CD4-positive, alpha-beta T cell treated with Interleukin-10 for 1 hour (primary cell): ENCODE measurements at regions not wholly inside any gene's neighbourhood (a gene's known extent, or its start where the extent isn't known, plus 50 kb on each side); places are given as distances from the start of the nearest gene placed in this dataset.
"Not testable (repeated sequence)": the region's sequence is repeated elsewhere in the genome, so short reads cannot be mapped to it uniquely, and the experiment has no call there.

ENCODE experiments used
- DNase-seq: peaks from one replicate; pipeline ENCODE4 v3.0.0-alpha.2; 2020

DNA sequence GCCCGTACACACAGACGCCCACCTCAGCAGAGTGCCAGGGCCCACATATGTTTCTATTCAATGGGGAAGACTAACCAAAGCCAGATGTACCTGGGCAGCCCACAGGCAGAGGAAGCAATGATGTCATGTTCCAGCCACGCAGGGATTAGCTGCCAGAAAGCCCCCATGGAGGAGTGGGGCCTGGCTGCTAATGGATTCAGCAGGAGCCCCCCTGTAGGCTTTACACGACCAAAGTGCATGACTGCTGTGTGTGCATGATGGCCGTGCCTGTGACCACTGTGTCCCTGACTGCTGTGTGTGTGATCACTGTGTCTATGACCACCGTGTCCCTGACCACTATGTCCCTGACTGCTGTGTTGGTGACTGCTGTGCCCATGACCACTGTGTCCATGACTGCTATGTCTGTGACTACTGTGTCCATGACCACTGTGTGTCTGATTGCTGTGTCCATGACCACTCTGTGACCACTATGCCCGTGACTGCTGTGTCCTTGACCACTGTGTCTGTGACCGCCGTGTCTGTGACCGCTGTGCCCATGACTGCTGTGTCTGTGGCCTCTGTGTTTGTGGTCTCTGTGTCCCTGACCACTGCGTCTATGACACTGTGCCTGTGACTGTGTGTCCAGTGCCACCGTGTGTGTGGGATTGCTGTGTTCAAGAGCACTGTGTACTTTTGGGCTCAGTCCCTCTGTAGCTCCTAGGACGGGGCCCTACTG lies 409.3 kb downstream of the RPS24 start:
- DNase-seq: no peak

DNA sequence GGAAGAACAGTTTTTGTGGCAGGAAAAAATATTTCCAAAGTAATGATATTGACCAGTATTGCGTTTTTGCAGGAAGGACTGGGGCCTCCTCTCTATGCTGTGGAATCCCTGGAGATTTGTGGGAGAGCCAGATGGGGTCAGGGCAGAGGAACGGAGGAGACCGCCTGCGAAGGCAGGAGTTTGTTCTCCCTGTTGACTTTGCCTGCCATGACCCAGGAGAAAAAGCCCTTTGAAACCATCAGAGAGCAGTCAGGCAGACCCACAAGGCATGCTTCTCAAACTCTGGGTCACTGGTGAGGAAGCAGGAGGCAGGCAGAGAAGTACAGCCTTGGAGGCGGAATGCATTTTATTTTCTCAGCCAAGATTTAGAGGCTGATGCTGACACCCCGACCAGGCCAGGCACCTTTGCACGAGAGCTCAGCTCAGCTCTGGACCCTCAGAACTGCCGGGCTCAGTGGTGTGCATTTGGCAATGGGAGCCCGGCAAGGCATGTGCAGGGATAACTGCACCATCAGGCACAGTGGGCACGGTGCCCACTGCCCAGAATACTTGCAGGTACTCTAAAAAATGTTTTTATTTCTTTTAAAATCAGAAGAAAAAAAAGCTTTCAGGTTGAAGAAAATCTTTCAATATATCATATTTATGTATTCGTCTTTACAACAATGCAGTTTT lies 410.4 kb downstream of the RPS24 start:
- DNase-seq: no peak

DNA sequence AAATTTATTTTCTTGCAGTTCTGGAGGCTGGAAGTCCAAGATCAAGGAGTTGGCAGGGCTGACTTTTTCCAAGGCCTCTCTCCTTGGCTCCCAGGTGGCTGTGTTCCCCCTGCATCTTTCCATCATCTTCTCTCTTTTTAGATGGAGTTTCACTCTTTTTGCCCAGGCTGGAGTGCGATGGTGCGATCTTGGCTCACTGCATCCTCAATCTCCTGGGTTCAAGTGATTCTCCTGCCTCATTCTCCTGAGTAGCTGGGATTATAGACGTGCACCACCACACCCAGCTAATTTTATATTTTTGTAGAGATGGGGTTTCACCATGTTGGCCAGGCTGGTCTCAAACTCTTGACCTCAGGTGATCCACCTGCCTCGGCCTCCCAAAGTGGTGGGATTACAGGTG lies 411.1 kb downstream of the RPS24 start:
- DNase-seq: not testable (repeated sequence)

DNA sequence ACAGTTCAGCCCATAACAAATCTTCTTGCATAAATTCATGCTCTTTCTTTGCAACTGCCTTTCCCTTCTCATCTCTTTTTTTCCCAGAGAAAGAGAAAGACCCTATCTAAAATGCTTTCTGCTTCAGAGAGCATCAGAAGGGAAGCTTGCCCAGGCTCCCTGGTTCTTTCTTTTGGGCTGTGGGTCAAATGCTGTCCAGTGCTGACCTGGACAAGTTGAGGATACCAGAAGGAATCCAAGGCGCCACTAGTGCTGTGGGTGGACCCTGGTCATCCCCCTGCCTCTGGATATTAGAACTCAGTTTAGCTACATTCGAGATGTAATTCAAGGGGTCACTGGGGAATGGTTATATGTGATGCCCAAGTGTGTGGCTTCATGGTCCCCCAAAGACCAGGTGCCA lies 411.6 kb downstream of the RPS24 start:
- no peak for DNase-seq

DNA sequence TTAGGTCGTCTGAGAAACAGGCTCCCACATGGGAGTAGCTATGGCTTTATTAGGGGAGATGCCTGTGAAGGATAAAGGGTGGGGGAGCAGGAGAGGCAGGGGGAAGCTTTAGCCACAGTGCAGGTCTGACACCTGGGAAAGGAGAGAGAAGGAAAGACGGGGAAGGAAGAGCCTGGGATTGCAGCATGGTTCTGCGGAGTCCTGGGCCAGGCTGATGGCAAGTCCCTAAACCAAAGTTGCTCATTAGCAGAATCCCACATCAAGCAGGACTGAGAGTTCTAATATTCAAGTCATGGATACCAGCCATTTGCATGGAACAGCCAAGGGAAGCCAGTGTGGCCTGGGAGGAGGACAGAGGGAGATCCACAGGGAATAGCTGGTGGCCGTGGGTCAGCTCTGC lies 414.8 kb downstream of the RPS24 start:
- no peak for DNase-seq

DNA sequence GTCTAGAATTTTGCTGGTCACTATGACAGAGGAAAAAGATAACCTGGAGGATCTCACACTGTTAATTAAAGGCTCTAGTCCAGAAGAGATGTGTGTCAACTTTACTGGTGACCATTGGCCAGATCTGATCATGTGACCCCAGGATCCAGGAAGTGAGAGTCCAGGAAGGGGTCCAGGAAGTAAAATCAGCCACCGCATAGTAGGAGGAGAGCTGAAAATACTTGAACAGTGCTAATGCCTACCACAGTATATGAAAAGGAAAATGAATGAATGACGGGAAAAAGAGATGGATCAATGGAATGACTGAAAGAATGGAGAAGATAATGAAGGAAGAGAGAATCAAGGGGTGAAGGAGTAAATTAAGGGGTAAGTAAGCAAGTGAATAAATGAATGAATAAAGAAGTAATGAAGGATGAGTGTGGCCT lies 415.3 kb downstream of the RPS24 start:
- no peak for DNase-seq

DNA sequence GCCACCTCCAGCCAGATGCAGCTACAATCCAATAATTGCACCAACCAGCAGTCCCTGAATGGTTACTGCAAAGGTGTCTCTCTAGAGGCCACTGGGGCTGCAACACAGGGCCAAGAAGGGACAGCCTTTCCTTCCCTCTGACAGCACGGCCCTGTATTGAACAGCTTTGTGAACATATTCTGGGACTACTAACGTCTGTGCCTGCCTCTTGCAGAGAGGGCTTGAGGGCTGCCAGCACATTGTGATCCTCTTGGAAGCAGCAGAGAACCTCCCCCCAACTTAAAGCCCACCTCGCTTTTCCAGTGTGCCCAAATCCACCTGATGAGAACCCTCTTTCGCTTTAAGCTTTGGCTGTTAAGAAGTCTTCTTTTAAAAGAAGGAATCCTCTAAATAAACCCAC lies 415.9 kb downstream of the RPS24 start:
- no peak for DNase-seq

DNA sequence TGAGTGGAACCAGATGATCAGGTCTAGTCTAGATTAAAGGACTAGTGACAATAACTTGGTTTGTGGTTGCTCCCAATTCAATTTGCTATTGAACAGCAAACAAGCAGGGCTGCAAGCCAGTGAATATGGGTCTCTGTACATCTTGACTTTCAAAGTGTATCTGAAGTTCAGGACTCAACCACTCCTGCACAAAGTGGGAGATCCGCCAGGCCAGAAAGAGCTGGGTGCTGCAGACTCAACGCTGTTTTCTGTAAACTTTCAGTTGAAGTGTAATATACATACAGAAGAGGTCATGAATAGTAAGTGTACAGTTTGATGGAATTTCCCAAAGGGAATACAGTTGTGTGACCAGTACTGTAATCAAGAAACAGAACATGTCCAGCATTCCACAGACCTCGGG lies 416.6 kb downstream of the RPS24 start:
- no peak for DNase-seq

DNA sequence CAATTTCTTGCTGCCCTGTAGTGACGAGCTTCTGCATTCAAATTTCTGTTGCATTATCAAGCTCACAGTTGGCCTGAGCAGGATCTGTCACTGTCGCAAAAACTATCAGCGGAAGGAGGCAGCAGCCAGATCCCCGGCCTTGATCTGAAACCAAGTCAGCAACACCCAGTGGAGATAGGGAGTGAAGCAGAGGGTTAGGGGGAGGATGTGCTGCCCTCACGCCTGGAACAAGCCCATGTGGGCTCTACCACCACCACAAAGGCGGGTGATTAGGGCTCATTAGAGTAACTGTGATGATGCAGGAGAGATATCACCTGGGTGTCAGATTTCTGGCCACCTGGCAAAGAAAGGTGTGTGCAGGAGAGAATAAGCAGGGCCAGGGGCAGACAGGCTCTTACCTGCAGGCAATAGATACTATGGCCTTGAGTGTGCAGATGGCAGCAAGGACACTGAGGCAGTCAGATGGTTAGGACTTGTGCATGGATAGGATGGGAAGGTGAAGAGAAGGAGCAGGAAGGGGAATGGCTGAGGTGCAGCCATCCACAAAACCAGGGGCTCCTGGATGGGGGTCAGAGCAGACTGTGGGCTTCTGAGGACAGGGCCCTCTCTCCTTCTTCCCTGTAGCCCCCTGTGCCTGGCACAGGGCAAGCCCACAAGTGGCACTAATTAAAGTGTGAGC lies 417.3 kb downstream of the RPS24 start:
- DNase-seq: no peak

DNA sequence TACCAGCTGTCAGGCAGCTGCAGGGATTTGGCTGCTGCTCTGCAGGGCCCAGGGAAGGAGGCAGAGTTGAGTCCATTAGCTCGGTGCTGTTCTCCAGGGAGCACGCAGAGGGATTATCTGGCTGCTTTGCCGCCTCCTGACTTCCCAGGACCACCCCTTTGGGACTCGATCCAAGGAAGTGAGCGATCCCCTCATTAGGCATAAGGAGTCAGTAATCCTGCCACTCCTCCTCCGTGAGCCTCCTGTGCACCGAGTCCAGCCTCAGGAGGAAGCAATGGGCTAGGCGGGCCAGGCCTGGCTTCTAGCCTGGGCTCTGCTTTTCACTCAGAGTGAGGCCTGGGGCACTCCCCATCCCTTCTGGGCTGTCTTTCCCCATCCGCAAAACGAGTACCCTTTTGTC lies 417.9 kb downstream of the RPS24 start:
- DNase-seq: no peak

DNA sequence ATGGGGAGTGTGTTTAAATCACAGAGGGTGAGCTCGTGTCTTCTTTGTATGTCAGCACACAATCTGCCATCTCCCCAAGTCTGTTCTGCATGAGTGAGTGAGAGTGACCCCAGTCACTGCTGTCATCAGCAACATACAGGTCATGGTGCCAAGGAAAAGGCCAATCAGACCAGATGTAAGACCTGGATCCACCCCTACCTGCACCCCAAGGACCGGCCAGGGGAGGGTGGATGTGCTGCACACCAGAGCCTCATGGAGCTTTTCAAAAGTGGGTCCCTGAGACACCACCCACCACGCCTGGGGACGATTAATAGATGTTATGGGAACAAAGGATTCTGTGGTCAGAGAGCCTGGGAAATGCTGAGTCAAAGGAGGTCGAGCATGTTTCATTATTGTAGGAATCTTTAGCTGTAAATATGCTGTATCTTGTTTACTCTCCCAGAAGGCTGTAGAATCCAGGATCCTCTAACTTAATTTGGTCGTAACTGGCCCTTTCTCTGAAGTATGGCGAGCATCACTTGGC lies 420.5 kb downstream of the RPS24 start:
- DNase-seq: no peak

DNA sequence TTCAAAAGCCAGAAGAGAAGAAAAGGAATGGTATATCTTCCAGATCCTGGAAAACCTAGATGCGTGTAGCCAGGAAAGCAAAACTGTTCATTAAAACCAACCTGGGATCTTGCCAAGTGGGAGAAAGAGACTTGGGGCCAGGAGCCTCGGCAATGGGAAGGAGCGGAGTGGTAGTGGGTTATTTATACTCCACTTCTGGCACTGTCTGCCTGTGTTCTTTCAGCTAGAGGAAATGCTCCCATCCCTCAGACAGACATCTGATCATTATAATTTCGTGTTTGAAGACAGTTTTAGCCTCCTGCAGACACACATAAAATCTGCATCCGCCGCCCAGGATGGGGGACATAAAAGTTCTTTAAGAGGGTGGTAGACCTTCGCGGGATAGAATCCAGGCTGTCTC lies 421.6 kb downstream of the RPS24 start:
- no peak for DNase-seq

DNA sequence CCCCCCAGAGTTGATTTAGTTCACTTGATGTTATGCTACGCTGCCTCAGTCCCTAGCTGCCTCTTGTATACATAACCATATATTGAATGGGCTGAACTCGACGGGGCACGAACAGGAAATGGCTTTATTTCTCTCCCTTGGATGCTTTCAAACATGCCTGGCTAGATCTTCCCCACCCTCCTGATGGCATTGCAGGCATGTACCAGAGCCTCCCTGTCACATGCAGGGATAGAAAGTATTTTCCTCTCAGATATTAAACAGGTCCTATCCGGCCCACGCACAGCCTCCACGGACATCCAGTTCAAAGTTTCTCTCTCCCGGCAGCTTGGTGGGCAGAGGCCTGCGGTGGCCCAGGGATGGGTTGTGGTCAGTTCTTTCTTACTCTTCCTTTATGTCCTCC lies 422.1 kb downstream of the RPS24 start:
- no peak for DNase-seq

DNA sequence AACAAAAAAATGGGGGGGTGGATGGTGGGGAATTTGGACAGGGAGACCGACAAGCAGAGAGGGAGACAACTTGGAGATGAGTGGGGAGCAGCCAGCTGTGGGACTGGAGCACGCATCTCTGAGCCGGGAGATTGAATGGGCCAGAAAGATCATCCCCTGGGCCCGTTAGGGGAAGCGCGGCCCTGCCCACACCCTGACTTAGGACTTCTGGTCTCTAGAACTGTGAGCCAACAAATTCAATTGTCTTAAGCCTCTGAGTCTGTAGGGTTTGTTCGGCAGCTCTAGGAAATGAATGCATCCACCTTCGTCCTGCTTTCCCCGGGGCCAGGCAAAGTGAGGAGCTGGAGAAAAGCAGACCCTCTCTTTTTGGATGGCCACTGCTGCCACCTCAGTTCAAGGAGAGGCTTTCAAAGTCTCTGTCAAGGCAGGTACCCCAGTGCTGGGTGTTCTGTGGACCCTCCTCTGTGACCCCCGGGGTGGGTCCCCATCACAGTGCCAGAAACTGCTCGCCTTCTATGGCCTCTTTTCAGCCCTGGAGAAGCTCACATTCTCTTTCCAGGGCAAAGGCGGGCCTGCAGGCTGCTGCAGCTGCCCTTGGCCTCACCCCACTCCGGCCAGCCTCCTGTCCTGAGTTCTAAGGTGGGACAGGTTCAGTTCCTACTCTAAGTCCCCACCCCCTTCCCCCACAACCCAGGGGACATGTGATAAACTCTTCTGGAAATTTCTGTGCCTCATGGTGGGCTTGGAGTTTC lies 423.2 kb downstream of the RPS24 start:
- DNase-seq: no peak

DNA sequence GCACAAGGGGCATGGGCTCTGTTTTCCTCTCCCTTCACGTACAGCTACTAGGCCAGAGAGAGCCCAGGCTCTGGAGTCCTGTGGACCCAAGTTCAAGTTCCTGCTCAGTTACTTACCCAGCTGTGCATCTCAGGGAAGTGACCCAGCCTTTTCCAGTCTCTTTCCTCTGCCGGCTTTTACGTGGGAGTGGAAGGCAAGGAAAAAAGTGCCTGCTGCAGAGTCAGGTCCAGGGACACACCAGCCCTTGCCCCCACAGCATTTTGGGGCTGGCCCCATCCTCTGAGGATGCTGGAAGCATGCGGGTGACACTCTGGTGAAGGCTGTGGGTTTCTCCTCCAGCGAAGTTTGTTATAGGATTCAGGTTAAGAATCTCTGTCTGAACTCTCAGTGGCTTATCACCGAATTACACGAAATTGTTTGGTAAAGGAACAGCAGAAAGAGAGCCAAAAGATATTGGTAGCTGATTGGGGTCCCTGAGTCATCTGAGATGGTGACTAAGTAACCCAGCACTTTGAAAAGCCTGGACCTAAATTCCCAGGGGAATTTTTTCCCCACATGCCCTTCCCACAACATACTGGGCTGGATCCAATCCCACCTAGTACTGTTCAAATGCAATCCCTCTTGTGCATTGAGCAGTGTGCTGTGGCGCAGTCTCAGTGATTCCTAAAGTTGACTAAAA lies 424.3 kb downstream of the RPS24 start:
- no peak for DNase-seq

DNA sequence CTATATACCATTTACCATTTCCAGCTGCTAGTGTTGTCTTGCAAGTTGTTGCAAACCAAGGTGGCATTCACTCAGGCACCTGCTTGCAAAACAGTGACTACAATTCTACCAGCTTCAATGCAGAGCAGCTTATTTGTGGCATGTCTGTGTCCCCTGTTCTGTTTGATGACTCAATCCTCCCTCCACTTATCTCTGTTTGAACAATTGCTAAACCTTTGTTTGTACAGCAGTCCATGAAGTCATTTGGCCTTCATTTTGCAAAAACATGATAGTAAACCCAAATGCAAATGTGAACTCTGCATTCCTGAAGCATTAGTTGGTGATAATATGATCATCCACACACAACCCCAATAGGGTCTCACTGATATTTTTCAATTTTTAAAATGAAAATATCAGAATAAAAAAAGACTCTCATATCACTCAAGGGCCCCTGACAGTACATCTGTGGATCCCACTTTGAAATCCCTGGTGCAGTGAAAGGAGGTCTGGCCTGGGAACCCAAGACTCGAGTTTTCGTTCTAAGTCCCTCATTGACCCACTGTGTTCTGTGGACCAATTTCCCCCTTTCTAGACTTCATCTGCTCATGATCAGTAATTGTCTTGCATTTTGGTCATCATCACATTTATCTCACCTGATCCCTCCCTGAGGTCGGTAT lies 425.4 kb downstream of the RPS24 start:
- DNase-seq: no peak

DNA sequence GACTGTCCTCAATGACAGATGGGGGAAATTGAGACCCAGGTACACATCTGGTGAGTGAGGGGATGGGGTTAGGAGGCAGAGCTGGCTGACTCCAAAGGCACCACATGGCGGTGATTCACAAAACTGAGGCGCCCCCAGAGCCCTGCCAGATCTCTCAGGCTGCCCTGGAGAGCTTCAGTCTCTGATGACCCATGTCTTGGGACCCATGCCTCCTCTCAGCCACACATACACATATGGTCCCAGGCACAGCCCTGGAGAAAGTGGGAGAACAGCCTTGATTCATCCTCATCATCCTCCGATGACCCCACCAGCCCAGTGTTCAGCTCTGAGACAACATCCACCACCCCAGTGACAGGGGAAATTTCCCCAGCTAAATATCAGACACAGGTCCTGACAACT lies 426.0 kb downstream of the RPS24 start:
- DNase-seq: no peak

DNA sequence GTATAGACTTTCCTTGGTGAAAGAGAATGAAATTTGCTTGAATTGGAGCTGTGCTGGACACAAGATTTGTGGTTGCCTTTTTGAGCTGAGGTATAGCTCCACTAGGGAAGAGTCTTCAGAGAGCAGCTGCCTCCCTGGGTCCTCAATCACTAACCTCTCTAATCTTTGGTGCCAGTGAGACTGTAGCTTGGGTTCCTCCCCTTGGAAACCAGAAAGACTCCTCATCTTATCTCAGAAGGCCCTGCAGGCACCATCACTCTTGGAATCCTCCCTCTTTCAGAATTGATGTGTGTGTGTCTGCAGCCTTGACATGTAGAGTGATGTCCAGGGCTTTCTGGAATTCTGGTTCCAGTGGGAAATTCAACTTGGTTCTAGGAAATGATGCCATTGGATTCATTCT lies 426.5 kb downstream of the RPS24 start:
- DNase-seq: no peak

DNA sequence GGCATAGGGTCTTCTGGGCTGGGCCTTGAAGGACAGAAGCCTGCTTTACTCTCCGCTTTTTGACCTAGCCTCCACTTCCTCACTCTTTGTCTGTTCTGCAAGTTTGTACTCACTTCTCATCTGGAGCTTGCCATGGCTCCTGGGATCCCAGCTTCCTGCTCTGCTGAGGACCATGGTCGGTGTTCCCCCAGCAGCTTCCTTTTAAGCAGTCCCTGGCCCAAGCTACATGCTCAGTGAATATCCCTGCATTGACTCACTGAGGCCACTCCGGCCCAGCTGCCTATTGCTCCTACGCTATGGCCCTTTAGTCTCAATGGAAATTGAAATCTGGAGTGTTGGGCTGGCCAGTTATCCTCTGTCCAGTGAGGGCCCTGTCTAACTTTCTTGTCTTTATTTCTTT lies 427.7 kb downstream of the RPS24 start:
- no peak for DNase-seq

DNA sequence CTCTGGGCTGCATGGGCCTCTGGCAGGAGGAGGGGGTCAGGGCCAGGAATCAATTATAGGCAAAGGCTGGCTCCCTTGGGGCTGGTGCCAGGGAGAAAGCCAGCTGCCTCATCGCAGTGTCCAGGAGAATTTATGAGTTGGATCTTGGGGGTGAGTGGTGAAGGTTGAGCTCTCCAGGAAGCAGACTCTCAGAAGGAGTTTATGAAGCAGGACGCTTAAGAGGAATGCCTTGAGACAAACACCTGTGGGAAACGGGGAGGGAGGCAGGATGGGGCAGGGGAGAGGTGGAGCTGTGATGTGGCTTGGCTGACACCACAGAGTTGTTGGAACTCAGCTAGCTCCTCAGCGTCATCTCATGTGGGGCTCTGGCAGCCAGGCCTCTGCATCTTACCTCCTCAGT lies 428.5 kb downstream of the RPS24 start:
- DNase-seq: no peak

DNA sequence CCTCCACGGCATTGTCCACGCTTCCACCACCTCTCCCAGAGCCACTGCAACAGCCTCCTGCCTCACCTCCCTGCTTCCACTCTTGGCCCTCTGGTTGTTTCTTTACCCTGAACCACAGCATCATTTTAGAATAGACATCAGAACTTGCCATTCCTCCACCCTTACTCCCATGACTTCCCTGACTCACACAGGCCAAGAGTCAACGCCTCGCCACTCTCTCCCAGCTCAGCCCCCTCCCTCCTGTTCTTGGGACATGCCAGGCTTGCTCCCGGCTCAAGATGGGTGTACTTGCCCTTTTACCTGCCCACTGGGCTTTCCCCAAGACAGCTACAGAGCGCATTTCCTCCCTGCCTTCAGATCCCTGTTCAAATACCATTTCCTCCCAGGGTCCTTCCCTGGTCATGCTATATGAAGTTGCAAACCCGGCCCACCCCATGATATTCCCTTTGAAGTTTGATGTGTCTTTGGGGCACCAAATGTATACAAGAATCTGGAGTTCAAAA lies 429.1 kb downstream of the RPS24 start:
- DNase-seq: no peak
